Motor neuron (in vitro differentiated cells): ENCODE measurements at regions not wholly inside any gene's neighbourhood (a gene's known extent, or its start where the extent isn't known, plus 50 kb on each side); places are given as distances from the start of the nearest gene placed in this dataset.

Source experiments
- ATAC-seq, 8 experiments: fragments of 200-7000 bp; cut with Tn5 transposase; replicated peaks in 6 of 8; 2 replicates each; pipeline ENCODE4 v1.8.0; 2021; ENCODE audit warnings: mild to moderate bottlenecking in 8 of 8, moderate library complexity in 8 of 8
- H3K27ac ChIP-seq, 2 donors: fragments of 250-450 bp; sonication (Bioruptor Pico); 2 replicates each; pipeline ENCODE4 v1.9.0; 2021; ENCODE audit warnings: antibody characterized with exemption in 2 of 2, mild to moderate bottlenecking in 2 of 2, moderate library complexity in 1 of 2
- H3K4me1 ChIP-seq, 2 donors: fragments of 250-450 bp; sonication (Bioruptor Pico); replicated peaks in 1 of 2; 2 replicates each; pipeline ENCODE4 v1.6.1; 2021; ENCODE audit warnings: antibody characterized with exemption in 2 of 2, mild to moderate bottlenecking in 2 of 2, moderate library complexity in 1 of 2
- H3K4me3 ChIP-seq, 5 donors: fragments of 250-450 bp; sonication (Bioruptor Pico); 2 replicates each; pipeline ENCODE4 v1.9.0; 2021; ENCODE audit warnings: antibody characterized with exemption in 5 of 5, mild to moderate bottlenecking in 5 of 5, moderate library complexity in 4 of 5
- whole genome bisulfite sequencing, 10 experiments: fragments of 450-650 bp; shearing (Covaris generic); methylation state at CpG; one replicate each; pipeline ENCODE4 v1.0.0; 2022; 5-methylcytosine and 5-hydroxymethylcytosine counted together
- in situ Hi-C, 9 experiments: fragments of 400-800 bp; cut with MboI; loops; one replicate each; pipeline ENCODE4 v1.15.0; 2021; ENCODE audit warnings: low sequenced_read_pairs in 9 of 9, low pct_unique_long_range_greater_than_20kb in 2 of 9; ENCODE audit not compliant: unreplicated experiment in 9 of 9

DNA sequence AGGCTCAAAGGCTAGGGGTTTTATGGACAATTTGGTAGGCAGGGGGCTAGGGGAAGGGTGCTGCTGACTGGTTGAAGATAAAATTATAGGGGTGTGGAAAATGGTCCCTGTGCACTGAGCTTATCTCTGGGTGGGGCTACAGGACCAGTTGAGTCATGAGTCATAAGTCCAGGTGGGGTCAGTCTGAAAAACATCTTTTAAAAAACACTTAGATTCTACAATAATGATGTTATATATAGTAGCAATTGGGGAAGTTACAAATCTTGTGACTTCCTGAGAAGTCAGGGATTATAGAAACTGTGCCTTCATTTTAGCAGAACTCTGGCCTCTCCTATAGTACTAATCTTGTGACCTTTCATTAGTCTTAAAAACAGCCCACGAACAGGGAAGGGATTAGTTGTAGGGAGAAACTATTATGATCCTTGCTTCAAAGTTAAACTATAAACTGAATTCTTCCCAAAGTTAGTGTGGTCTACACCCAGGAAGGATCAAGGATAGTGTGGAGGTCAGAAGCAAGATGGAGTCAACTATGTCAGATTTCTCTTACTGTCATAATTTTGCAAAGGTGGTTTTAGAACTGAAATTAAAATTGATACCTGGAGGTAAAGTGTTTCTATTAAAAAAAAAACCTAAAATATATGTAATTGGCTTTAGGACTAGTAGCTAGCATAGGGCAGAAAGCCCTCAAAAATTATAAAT is 130.1 kb downstream of the P2RY1 start:
- Histone ChIP-seq H3K27ac (no peak overlapping the region), H3K4me1 (no peaks in the 10 kb centered on the region), H3K4me3 (no peak overlapping the region)
- in situ Hi-C loops: no loop called here
- ATAC-seq: no peak
- 80 to 100% (median 100%) methylated on average over 1 of the region's 1 CpG; no CpG with 5 or more reads in 2 of the 10 experiments for WGBS, 10 experiments

GRCh38 chr3:152968388-152969024 is 133.6 kb downstream of the P2RY1 start:
- H3K27ac ChIP-seq: no peak overlapping the region
- no peaks in the 10 kb centered on the region for H3K4me1 ChIP-seq
- no peak overlapping the region for H3K4me3 ChIP-seq
- peak in 2 of 8 experiments; percentile 79 to 82 for ATAC-seq
- 6 to 100% (median 65%) methylated on average over 1 to 3 of the region's 3 CpGs; no CpG with 5 or more reads in 4 of the 10 experiments for WGBS, 10 experiments
- in situ Hi-C loops: no loop called here

DNA sequence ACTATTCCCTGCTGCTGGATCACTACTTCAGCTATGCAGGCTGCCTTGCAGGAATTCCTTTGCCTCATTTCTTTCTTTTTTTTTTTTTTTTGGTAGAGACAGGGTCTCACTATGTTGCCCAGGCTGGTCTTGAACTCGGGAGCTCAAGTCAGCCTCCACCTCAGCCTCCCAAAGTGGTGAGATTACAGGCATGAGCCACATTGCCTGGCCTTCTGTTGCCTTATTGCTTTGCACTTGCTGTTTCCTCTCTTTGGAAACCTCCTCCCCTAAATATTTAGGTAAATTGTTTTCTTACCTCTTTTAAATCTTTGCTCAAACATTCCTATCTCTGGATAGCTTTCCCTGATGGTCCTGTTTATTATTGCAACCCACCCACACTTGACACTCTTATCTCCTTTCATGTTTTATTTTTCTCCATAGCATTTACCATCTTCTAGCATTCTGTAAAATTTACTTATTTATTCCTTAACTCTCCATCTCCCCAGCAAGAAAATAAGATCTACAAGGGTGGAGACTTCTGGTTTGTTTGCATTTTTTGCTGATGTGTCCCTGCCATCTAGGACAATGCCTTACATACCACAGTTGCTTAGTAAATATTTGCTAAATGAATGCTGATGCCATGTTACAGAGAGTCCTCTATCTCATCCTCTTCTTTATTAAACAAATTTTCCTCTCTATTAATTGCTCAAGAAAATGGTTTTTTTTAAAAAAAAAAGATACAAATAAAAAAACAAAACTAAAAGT is 134.8 kb downstream of the P2RY1 start:
- WGBS, 10 experiments: 71 to 100% (median 90%) methylated on average over 1 of the region's 1 CpG; no CpG with 5 or more reads in 4 of the 10 experiments
- in situ Hi-C loops: no loop called here
- ATAC-seq: peak in 4 of 8 experiments; percentile 46 to 82 (median 65)
- Histone ChIP-seq H3K4me3 (no peak overlapping the region), H3K27ac (no peak overlapping the region), H3K4me1 (no peaks in the 10 kb centered on the region)

GRCh38 chr3:152970851-152971250 is 135.9 kb downstream of the P2RY1 start:
- no peak for ATAC-seq
- Histone ChIP-seq H3K27ac (no peak overlapping the region), H3K4me1 (no peaks in the 10 kb centered on the region), H3K4me3 (no peak overlapping the region)
- 67 to 100% (median 92%) methylated on average over 1 to 4 of the region's 4 CpGs; no CpG with 5 or more reads in 1 of the 10 experiments for WGBS, 10 experiments
- in situ Hi-C loops: no loop called here

GRCh38 chr3:152971880-152972279 is 136.9 kb downstream of the P2RY1 start:
- in situ Hi-C loops: no loop called here

DNA sequence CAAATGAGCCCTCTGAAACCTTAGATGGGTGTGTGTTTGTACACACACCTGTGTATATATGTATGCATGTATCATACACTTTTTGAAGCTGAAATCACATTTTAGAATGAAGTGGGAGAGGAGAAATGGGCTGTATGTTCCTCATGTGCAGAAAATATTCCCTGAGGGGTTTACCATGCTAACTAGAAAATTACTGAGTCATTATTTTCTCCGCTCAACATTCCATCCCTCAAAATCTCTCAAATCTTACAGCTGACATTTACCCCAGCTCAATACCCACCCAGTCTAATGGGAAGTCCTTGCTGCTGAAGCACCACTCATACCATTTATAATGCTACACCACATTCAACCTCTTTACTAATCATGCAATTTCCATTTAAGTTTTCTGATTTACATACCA is 138.6 kb downstream of the P2RY1 start:
- no peaks in the 10 kb centered on the region for H3K4me1 ChIP-seq

More at GRCh38 chr3:152971880-152972279, 136.9 kb downstream of the P2RY1 start:
- no peak for ATAC-seq
- WGBS, 10 experiments: 57 to 100% (median 82%) methylated on average over 1 to 4 of the region's 4 CpGs
- Histone ChIP-seq H3K4me3 (no peak overlapping the region), H3K4me1 (no peaks in the 10 kb centered on the region), H3K27ac (no peak overlapping the region)

DNA sequence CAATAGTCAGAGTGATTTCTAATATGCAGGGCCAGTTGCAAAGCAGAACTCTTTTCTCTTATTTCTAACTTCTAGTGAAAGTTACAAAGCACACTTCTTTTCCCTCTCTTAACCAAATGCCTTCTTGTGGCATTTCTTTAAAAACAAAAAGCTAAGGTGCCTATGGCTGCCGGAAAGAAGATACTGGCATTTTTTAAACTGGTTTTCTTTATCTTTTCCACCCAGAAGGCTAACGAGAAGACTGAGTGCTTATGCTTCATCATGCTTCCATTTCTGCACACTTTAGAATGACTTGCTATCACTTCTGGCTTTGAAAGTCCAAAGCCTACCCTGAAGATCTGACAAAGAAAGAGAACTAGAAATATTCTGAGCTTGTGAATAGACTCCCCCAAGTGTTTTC is 141.3 kb downstream of the P2RY1 start:
- H3K4me3 ChIP-seq: no peak overlapping the region
- in situ Hi-C loops: no loop called here
- no peak for ATAC-seq
- H3K4me1 ChIP-seq: no peaks in the 10 kb centered on the region
- WGBS, 10 experiments: 49 to 100% (median 83%) methylated on average over 1 to 2 of the region's 2 CpGs; no CpG with 5 or more reads in 3 of the 10 experiments
- no peak overlapping the region for H3K27ac ChIP-seq

More for the DNA sequence above, 138.6 kb downstream of the P2RY1 start:
- peak in 1 of 8 experiments; percentile 24 for ATAC-seq
- H3K4me3 ChIP-seq: no peak overlapping the region
- in situ Hi-C loops: no loop called here
- WGBS, 10 experiments: 13 to 100% (median 88%) methylated on average over 1 of the region's 1 CpG; no CpG with 5 or more reads in 5 of the 10 experiments
- H3K27ac ChIP-seq: no peak overlapping the region

DNA sequence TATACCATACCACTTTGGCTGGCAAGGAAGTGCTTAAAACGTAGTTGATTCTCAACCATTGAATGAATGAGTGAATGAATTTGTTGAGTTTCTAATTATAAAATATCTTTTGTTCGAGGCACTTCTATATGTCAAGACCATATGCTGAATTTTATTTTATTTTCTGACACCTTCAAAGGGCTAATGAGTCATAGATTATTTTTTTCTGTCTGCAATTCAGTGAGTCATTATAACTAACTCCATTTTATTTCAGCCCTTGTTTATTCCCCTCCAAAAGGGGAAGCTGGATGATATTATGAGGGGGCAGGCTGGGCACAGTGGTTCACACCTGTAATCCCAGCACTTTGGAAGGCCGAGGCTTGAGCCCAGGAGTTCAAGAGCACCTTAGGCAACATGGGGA is 142.4 kb downstream of the P2RY1 start:
- H3K4me3 ChIP-seq: no peak overlapping the region
- 0 to 93% (median 60%) methylated on average over 1 to 2 of the region's 3 CpGs; no CpG with 5 or more reads in 1 of the 10 experiments for WGBS, 10 experiments
- H3K4me1 ChIP-seq: no peaks in the 10 kb centered on the region
- in situ Hi-C loops: no loop called here
- H3K27ac ChIP-seq: no peak overlapping the region
- no peak for ATAC-seq

GRCh38 chr3:152978152-152978551 is 143.2 kb downstream of the P2RY1 start:
- no peak for ATAC-seq

GRCh38 chr3:152997526-152997925 is 162.6 kb downstream of the P2RY1 start:
- Histone ChIP-seq H3K4me3 (no peak overlapping the region), H3K27ac (no peak overlapping the region), H3K4me1 (peaks cover 0 to under 1% of the 10 kb centered on the region in 2 donors)
- ATAC-seq: no peak
- in situ Hi-C loops: no loop called here
- 0 to 100% (median 95%) methylated on average over 1 to 2 of the region's 2 CpGs for WGBS, 10 experiments

More at GRCh38 chr3:152978152-152978551, 143.2 kb downstream of the P2RY1 start:
- H3K27ac ChIP-seq: no peak overlapping the region
- WGBS, 10 experiments: 29 to 100% (median 80%) methylated on average over 1 of the region's 1 CpG; no CpG with 5 or more reads in 3 of the 10 experiments
- in situ Hi-C loops: no loop called here
- no peaks in the 10 kb centered on the region for H3K4me1 ChIP-seq
- no peak overlapping the region for H3K4me3 ChIP-seq

DNA sequence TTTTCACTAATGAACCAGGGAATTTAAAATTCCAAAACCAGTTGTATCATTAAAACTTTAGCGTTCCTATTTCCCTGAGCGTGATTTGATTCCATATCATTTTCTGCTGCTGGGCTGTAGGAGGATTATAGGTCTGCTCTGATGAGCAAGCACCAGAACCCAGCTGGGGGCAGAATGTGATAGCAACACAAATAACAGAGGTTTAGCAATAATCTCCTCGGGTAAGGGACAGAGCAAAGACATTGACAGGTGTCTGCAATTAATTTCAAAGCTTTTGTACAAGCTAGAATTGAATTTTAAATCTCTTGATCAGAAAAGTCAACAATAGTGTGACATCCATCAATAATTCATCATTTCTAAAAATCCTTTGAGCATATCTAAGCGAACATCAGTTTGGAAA is 163.4 kb upstream of the RAP2B start:
- Histone ChIP-seq H3K4me1 (peaks cover 7 to 11% of the 10 kb centered on the region in 2 donors), H3K27ac (no peak overlapping the region), H3K4me3 (no peak overlapping the region)
- 23 to 100% (median 87%) methylated on average over 1 to 4 of the region's 4 CpGs for WGBS, 10 experiments
- no peak for ATAC-seq
- in situ Hi-C loops: no loop called here

GRCh38 chr3:153000325-153000724 is 161.7 kb upstream of the RAP2B start:
- H3K4me1 ChIP-seq: peaks cover 12 to 20% of the 10 kb centered on the region in 2 donors
- no peak overlapping the region for H3K27ac ChIP-seq
- in situ Hi-C loops: loop anchor here in 1 of 9 experiments (25.0 kb wide), 1 partner anchor 762 kb away; no protein-coding TSS in a partner anchor
- no peak overlapping the region for H3K4me3 ChIP-seq
- 25 to 100% (median 90%) methylated on average over 2 of the region's 2 CpGs; no CpG with 5 or more reads in 1 of the 10 experiments for WGBS, 10 experiments
- no peak for ATAC-seq
